OCI-LY1 (cell line): ENCODE measurements at regions not wholly inside any gene's neighbourhood (a gene's known extent, or its start where the extent isn't known, plus 50 kb on each side); places are given as distances from the start of the nearest gene placed in this dataset.

ENCODE experiments used
- CTCF ChIP-seq: fragments of 200-600 bp; sonication (generic), shearing (Covaris generic); IDR thresholded peaks from 2 replicates; pipeline ENCODE4 v1.5.1; 2017; ENCODE audit warnings: mild to moderate bottlenecking, antibody characterized with exemption, low read length, moderate library complexity, mixed read lengths
- EZH2 ChIP-seq: fragments of 200-600 bp; sonication (generic), shearing (Covaris generic); IDR thresholded peaks from 2 replicates; pipeline ENCODE4 v1.8.0; 2017; ENCODE audit warnings: borderline replicate concordance, mixed run types, mild to moderate bottlenecking, antibody characterized with exemption, low read length, moderate library complexity, mixed read lengths

- TF ChIP-seq CTCF (no peak), EZH2 (no peak)
Observed at GRCh38 chr1:164233149-164233548, 325.8 kb upstream of the PBX1 start.
